ENCODE measurements at regions not wholly inside any gene's neighbourhood (a gene's known extent, or its start where the extent isn't known, plus 50 kb on each side); places are given as distances from the start of the nearest gene placed in this dataset.

GRCh38 chr1:199102239-199102638 lies 463.4 kb downstream of the PTPRC start:
- no peak for TF ChIP-seq CTCF (IDR thresholded peaks at IDR 0.05; ENCODE audit: low read depth, low read length)
- TF ChIP-seq EZH2phosphoT487 (IDR thresholded peaks at IDR 0.05; ENCODE audit: low read depth), result no peak

All from OCI-LY3 (cell line).